Osteocyte (in vitro differentiated cells): ENCODE measurements at regions not wholly inside any gene's neighbourhood (a gene's known extent, or its start where the extent isn't known, plus 50 kb on each side); places are given as distances from the start of the nearest gene placed in this dataset.

Experiments
- DNase-seq: peaks from one replicate; pipeline ENCODE4 v3.0.0; 2021; ENCODE audit warnings: mixed read lengths; ENCODE audit not compliant: unreplicated experiment; ENCODE audit errors: extremely low spot score
- H3K27ac Mint-ChIP-seq: one replicate; pipeline ENCODE4 v1.8.0; 2021; ENCODE audit warnings: mild to moderate bottlenecking, mixed read lengths; ENCODE audit not compliant: unreplicated experiment
- H3K27me3 Mint-ChIP-seq: one replicate; pipeline ENCODE4 v1.8.0; 2021; ENCODE audit warnings: mixed read lengths; ENCODE audit not compliant: unreplicated experiment
- H3K36me3 Mint-ChIP-seq: one replicate; pipeline ENCODE4 v1.8.0; 2021; ENCODE audit warnings: mixed read lengths; ENCODE audit not compliant: unreplicated experiment
- H3K4me1 Mint-ChIP-seq: one replicate; pipeline ENCODE4 v1.8.0; 2021; ENCODE audit warnings: mixed read lengths; ENCODE audit not compliant: unreplicated experiment
- H3K4me3 Mint-ChIP-seq: one replicate; pipeline ENCODE4 v1.8.0; 2021; ENCODE audit warnings: mild to moderate bottlenecking, moderate library complexity, mixed read lengths; ENCODE audit not compliant: unreplicated experiment
- H3K9me3 Mint-ChIP-seq: one replicate; pipeline ENCODE4 v1.8.0; 2021; ENCODE audit warnings: mixed read lengths; ENCODE audit not compliant: unreplicated experiment
- TF ChIP-seq, protein P1 (sequence below): fragments of 200-600 bp; sonication (generic); IDR thresholded peaks from 2 replicates; pipeline ENCODE4 v1.5.0; 2021; ENCODE audit warnings: antibody characterized with exemption, mild to moderate bottlenecking, moderate library complexity

DNA sequence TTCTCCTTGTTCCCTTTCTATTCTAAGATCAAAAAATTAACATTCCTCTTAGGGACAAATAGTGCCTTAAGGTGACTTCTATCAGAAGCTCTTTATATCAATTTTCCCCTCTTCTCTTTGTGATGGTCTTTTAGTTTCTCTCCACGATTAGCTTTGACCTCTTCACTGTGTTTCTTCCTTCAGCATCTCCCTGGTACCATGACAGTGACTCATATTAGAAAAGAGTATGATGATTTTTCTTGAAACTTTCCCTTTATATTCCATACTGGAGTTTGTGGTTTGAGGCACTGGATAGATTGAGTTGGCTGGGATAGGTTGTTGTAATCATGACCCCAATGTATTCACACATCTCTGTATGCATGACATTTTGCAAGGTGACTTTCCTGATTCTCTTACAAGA is 335.6 kb upstream of the GLI3 start:
- DNase-seq: no peak
- Mint-ChIP-seq H3K9me3 (no peaks in the 10 kb centered on the region), H3K36me3 (no peaks in the 10 kb centered on the region), H3K27ac (no peak overlapping the region), H3K27me3 (peaks cover 75% of the 10 kb centered on the region), H3K4me3 (no peak overlapping the region), H3K4me1 (peaks cover 13% of the 10 kb centered on the region)
- TF ChIP-seq, protein P1, sequence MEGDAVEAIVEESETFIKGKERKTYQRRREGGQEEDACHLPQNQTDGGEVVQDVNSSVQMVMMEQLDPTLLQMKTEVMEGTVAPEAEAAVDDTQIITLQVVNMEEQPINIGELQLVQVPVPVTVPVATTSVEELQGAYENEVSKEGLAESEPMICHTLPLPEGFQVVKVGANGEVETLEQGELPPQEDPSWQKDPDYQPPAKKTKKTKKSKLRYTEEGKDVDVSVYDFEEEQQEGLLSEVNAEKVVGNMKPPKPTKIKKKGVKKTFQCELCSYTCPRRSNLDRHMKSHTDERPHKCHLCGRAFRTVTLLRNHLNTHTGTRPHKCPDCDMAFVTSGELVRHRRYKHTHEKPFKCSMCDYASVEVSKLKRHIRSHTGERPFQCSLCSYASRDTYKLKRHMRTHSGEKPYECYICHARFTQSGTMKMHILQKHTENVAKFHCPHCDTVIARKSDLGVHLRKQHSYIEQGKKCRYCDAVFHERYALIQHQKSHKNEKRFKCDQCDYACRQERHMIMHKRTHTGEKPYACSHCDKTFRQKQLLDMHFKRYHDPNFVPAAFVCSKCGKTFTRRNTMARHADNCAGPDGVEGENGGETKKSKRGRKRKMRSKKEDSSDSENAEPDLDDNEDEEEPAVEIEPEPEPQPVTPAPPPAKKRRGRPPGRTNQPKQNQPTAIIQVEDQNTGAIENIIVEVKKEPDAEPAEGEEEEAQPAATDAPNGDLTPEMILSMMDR: no peak

DNA sequence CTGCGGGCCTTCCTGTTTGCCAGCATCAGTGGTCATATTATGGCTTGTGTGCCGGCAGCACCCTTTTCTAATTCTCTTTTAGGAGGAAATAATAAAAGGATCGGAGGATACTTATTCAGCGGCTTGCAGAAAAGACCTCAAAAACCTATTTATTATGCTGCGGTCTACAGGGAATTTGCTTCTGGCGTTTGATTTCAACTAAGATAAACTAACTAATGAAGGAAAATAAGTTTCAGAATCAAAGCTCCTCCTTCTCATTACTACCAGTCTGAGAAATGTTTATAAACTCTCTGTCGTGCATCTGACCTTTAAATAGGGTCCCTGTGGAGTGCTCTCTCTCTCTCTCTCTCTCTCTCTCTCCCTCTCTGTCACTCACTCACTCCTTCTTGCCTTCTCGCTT is 335.0 kb upstream of the GLI3 start:
- H3K27me3 Mint-ChIP-seq: peaks cover 73% of the 10 kb centered on the region
- peaks cover 13% of the 10 kb centered on the region for H3K4me1 Mint-ChIP-seq
- H3K4me3 Mint-ChIP-seq: no peak overlapping the region
- no peak overlapping the region for H3K27ac Mint-ChIP-seq
- TF ChIP-seq, protein P1: no peak
- no peaks in the 10 kb centered on the region for H3K9me3 Mint-ChIP-seq
- no peaks in the 10 kb centered on the region for H3K36me3 Mint-ChIP-seq
- no peak for DNase-seq

- Mint-ChIP-seq H3K9me3 (no peaks in the 10 kb centered on the region), H3K27ac (no peak overlapping the region), H3K36me3 (no peaks in the 10 kb centered on the region), H3K4me3 (no peak overlapping the region), H3K4me1 (peaks cover 13% of the 10 kb centered on the region), H3K27me3 (peaks cover 68% of the 10 kb centered on the region)
- TF ChIP-seq, protein P1: no peak
- DNase-seq: no peak
Measured at GRCh38 chr7:42570944-42571343, 333.9 kb upstream of the GLI3 start.

GRCh38 chr7:42567051-42567450 is 330.0 kb upstream of the GLI3 start:
- Mint-ChIP-seq H3K27me3 (peaks cover 62% of the 10 kb centered on the region), H3K36me3 (no peaks in the 10 kb centered on the region), H3K4me1 (no peaks in the 10 kb centered on the region), H3K27ac (no peak overlapping the region), H3K9me3 (peaks cover 20% of the 10 kb centered on the region), H3K4me3 (no peak overlapping the region)
- TF ChIP-seq, protein P1: no peak
- no peak for DNase-seq

DNA sequence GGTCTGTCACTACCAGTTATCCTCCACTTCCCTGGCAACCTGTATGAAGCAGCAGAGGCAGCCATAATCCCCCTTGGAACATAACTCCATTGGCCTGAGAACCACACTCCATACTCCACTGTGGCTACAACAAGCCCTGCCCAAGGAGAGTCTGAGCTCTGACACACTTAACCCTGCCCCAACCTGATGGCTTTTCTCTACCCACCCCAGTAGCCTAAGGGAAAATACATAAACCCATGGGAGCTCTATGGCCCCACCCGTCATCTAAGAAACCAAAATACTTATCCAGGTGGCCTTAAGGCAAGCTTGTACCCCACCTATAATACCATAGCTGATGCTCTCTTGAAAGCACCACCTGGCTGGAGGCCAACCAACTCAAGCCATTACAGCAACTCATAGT is 324.8 kb upstream of the GLI3 start:
- H3K27ac Mint-ChIP-seq: no peak overlapping the region
- TF ChIP-seq, protein P1: no peak
- H3K4me3 Mint-ChIP-seq: no peak overlapping the region
- peaks cover 36% of the 10 kb centered on the region for H3K27me3 Mint-ChIP-seq
- DNase-seq: no peak
- no peaks in the 10 kb centered on the region for H3K36me3 Mint-ChIP-seq
- H3K9me3 Mint-ChIP-seq: peaks cover 27% of the 10 kb centered on the region
- peaks cover 4% of the 10 kb centered on the region for H3K4me1 Mint-ChIP-seq
